Stimulated activated CD8-positive, alpha-beta memory T cell treated with anti-CD3 and anti-CD28 coated beads, Interleukin-7, amount 100 ng/mL, for 24 hours (primary cell): ENCODE measurements at regions not wholly inside any gene's neighbourhood (a gene's known extent, or its start where the extent isn't known, plus 50 kb on each side); places are given as distances from the start of the nearest gene placed in this dataset.
"Not testable (repeated sequence)": the region's sequence is repeated elsewhere in the genome, so short reads cannot be mapped to it uniquely, and the experiment has no call there.

ENCODE experiments used
- DNase-seq: peaks from one replicate; pipeline ENCODE4 v3.0.0-alpha.2; 2020; ENCODE audit warnings: low read depth

DNA sequence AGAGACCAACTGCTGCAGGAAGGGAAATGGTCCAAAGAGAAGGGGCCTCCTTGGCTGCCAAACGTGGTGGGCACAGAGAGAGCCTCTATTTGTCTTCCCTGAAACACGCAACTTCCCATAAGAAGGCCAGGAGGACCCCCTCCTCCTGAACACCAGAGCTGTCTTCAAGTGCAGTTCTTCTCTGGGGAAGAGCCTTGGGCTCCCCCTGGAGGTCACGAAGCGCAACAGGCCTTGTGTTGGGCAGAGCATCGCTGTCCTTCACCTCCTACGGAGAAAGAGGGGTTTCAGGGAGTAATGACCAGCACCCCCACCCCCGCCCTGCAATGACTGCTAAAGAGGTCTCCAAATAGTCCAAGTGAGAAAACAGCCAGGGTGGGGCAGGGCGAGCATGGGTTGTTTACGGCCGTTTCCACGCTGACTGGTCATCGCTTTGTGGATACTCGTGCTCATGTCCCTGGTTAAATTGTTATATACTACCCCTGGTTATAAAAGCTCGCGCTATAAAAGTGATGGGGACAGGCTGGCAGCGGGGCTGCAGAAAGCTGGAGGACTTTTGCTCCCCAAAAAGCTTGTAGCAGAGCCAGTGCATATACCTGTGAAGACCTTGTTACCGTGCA lies 397.5 kb upstream of the ATP10A start:
- no peak for DNase-seq

DNA sequence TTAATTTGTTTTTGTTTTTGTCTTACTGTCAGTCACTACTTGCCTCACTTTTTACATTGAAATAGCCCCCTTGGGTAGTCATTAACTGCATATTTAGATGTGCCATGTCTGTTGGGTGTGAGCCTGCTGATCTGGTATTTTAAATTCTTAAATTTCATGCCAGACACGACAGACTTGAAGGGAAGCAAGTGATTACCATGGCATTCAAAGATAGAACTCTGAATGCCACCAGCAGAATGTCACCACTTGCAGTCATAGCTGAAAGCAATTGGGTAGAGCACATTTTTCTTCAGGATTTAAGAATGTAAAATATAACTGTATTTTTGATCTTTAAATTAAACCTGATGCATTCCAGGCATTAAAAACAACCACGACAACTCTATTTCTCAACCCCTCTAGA lies 396.5 kb upstream of the ATP10A start:
- no peak for DNase-seq

DNA sequence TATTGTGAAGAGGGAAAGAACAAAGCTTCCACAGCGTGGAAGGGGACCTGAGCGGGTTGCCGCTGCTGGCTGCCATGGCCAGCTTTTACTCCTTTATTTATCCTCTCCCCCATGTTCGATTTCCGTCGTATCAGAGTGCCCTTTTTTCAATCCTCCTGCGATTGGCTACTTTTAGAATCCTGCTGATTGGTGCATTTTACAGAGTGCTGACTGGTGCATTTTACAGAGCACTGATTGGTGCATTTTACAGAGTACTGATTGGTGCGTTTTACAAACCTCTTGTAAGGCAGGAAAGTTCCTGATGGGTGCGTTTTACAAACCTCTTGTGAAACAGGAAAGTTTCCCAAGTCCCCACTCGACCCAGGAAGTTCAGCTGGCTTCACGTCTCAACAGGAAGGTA lies 381.7 kb upstream of the ATP10A start:
- DNase-seq, result not testable (repeated sequence)

DNA sequence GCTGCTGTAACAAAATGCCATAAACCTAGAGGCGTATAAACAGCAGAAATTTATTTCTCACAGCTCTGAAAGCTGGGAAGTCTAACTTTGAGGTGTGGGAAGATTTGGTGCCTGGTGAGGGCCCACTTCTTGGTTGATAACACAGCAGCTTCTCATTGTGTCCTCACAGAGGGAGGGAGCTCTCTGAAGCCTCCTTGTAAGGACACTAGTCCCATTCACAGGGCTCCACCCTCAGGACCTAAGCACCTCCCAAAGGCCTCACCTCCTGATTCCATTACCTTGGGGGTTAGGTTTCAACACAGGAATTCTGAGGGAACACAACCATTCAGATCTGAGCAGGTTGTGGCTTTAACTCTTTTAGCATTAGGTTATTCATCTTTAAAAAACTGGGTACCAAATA lies 380.3 kb upstream of the ATP10A start:
- DNase-seq, result no peak

DNA sequence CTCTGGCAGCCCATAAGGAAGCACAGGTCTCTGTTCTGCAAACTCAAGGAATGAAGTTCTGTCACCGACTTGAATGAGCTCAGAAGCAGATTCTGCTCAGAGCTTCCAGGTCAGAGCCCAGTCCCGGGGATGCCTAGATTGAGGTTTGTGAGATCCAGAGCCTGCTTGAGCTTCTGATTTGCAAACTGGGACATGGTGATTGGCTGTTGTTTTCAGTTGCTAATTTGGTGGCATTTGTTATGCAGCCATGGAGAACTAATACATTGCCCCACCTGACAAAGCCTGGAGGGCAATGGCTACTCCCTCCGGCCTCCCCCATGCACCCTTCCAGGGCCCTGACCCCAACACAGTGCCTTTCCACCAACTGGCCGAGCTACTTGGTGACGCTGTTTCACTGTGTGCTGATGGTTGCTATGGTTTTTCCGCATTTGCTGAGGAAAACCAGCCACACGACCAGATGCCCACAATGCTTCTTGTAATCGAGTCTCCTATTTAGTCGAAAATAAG lies 379.5 kb upstream of the ATP10A start:
- no peak for DNase-seq

DNA sequence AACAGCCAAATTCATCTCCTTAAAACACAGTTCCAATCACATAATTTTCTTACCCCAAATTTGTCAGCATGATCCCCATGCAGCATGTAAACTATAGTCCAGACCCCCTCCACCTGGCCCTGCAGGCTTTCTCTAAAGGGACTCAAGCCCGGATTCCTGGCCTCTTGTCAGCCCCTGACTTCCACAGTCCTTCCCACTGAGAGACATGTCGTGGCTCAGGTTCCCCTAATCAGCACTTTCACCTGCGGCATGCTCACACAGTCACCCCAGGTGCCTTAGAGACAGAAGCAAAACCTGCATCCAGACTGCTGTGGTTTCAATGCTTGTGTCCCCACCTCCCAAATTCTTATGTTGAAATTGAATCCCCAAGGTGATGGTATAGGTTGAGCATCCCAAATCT lies 372.7 kb upstream of the ATP10A start:
- DNase-seq, result no peak

DNA sequence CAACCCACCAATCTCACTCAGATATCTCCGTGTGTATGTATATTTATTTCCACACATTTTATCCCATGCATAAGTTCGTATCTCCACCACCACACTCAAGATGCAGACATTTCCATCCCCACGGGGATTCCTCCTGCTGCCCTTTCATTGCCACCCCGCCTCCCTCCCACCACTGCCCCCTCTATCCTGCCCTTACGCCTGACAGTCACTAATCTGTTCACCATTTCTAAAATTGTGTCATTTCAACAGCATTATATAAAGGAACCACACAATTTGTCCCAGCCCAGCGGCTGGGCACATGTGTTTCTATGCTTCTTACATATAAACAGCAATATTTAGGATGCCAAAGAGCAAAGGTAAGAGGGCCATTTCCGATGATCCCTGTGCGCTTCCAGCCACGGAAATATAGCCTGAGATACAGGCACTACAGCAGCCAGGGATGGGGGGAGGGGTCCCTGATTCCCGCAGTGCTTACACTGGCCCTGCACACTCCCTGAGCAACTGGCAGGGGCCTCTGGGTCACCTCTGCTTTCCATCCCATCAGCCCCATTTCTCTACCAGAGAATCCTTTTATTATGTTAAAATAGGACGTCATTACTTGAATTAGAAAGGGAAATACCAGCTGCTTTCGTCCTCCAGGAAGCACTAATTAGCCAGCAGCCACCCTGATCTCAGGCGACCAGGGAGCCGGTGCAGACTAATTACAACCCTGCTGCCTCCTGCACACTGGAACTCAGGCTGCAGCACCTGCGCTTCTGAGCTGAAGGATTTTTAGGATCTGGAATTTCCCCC lies 372.0 kb upstream of the ATP10A start:
- no peak for DNase-seq

DNA sequence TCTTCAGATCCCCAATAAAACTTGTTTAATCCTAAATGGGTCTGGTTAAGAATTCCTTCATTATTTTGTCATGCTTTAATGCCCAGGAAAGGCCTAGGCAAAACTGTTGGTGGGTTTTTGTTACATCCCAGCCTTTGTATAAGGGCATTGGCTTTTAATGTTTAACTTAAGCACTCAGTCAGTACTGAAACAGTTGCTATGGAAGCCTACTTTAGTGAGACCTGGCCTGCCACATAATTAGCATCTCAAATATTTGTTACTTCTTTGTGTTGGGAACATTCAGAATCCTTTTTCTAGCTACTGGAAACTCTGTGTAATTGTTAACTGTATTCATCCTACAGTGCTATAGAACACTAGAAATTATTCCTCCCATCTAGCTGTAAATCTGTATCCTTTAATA lies 369.6 kb upstream of the ATP10A start:
- DNase-seq, result no peak

DNA sequence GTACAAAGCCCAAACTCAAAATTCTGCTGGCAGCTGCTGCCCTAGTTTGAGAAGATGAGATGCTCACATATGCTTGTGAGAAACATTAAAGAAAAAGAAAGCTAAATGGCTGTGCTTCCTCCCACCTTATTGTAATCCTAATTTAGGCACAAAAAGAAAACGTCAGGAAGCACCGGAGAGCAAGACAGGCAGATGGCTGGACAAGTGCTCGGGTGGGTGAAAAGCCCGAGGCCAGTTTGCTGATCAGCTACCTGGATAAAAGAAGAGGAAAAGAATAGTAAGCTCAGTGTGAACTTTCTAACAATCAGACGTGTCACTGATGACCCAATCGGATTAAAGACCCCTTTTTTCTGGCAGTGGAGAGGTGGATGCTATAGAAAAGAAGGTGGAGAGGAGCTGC lies 368.0 kb upstream of the ATP10A start:
- no peak for DNase-seq

DNA sequence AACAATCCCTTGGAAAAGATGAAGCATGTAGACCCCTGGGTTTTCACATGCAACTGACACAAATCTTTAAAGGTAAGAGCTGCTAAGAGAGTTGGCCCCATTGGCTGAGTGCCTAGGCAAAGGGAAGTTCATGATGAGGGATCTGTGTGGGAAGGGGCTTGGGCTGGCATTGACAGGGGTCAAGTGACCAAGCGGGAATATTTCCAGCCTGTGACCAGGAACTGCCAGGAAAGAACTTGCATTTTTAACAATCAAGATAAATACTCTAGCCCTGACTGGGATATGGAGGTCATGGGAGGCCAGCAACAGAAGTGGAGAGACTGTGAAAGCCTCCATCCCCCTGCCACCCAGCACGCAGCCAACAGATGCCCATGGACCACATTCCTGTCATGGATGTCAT lies 361.1 kb upstream of the ATP10A start:
- DNase-seq, result no peak

DNA sequence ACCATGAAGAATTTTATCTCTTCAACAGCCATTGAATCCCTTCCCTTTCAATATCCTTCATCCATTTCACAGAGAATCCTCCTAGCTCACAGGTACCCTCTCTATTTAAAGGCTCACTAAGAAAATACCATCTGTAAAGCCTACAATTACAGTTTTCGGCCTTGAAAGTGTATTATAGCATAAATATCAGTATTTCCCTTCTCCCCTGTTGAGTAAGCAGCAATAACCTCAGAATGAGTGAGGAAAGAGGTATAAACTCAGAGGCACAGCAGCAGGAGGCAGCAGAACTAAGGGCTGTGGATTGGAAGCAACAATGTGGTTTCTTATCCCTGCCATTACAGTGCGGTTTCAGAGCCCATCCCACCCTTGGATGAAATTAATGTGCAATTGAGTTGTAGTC lies 360.6 kb upstream of the ATP10A start:
- no peak for DNase-seq

DNA sequence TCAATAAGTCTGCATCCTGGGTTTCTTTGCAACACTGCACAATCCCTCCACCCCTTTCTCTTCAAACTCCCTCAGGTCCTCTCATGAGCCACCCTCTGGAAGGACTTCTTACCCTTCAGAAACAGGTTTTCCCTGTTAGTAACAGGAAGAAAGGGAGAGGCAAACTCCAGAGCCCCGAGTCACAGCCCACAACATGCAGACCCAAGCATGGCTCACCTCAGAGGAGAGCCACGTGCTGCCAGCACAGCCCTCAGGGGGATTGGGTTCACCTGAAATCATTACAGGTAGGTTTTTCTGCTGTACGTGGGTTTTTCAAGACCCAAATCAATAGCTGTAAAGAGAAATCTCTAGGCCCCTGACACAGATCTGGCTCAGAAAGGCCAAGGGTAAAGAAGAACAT lies 359.7 kb upstream of the ATP10A start:
- no peak for DNase-seq

DNA sequence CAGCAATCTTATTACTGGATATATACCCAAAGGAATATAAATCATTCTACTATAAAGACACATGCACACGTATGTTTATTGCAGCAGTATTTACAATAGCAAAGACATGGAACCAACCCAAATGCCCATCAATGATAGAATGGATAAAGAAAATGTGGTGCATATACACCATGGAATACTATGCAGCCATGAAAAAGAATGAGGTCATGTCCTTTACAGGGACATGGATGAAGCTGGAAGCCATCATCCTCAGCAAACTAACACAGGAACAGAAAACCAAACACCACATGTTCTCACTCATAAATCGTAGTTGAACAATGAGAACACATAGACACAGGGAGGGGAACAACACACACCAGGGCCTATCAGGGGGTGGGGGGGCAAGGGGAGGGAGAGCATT lies 353.9 kb upstream of the ATP10A start:
- not testable (repeated sequence) for DNase-seq

DNA sequence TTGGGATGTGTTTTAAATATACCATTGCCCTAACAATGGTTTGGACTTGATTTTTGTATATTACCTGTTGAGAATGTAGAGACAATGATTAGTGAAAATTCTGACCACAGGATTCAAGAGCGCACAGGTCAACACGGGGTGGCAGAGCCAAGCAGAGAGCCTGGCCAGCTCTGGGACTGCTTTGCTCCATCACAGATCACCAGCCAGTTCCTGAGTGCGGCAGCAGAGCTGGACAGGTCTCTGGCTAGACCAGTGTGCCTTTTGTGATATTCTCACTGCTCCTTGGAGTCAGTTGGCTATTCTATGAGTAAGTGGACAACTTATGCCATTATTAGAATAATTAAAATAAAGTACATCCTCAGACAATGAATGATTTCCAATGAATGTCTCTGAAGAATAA lies 351.2 kb upstream of the ATP10A start:
- no peak for DNase-seq

DNA sequence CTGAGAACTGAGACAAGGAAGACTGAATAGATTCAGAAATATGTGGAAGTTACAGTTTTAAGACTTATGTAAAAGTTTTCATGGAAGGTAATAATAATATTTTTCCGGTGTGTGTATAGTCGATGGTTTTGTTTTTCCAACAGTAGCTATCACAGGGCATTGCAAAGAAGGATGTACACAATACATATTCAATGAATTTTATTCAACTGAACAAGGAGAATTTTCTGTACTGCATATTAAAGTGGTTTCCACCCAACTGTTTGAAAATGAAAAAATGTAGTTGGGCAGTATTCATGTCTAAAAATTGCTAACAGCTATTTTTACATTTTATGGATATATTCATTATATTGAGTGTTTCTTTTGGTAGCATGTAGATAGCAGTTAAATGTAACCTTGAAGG lies 350.3 kb upstream of the ATP10A start:
- no peak for DNase-seq

DNA sequence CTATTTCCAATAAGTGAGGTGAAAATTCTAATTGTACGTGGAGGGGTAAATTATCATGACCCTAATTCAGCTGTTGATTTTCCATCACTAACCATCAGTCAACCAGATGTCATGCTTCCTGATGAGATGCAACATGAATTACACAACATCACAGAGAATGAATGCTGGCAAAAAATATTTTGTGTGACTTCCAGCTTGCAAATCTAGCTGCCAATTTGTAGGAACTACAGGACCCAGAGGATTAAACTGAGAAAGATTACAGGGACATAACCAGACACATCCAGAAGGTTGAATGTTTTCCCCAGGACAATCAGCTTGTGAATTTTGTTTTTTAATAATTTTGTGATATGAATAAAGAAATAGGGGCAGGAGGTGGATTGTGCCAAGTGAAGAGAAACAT lies 349.0 kb upstream of the ATP10A start:
- no peak for DNase-seq

DNA sequence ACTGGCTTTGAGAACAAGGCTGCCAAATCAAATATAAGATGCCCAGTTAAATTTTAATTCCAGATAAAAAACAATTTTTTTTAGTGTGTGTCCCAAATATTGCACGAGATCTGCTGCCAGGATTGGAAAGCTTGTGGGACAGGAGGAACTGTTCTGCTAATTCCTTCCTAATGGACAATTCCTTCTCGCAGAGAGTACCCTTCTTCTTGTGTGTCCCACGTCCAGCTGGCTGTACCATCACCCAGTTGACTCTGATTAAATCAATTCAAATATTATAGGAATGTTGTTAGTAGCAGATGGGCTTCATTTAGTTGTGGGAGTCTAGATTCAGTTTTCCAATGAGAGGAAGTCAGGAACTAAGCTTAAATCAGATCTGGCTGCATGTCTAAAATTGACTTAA lies 347.9 kb upstream of the ATP10A start:
- DNase-seq, result no peak

DNA sequence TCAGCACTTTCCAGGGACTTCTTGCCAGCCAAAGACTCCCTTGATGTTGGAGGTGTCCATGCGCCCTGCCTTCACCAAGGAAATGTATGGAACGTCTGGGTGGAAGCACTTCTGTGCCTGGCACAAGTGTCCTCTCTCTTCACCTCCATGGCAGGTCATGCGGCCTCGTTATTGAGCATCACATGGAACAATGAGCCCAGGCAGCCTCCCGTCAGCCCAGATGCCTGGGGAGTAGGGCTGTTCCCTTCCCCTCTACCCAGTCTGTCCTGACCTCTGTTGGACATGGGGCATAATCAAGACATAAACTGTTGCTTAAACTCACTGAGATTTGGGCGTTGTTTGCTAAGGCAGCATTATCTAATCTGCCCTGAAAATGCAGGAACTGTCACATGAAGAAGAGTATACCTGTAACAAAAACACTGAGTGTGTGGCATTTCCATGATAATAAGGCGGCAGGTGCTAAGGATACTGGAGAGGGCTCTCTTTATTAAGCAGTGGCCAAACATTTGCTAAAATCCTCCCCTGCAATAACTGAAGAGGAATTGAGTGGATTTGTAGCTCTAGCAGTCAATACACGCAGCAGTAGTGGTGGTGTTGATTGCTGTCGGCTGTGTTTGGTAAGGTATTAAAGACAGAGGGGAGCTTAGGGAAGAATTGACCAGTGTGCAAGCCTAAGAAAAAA lies 338.2 kb upstream of the ATP10A start:
- DNase-seq, result no peak

DNA sequence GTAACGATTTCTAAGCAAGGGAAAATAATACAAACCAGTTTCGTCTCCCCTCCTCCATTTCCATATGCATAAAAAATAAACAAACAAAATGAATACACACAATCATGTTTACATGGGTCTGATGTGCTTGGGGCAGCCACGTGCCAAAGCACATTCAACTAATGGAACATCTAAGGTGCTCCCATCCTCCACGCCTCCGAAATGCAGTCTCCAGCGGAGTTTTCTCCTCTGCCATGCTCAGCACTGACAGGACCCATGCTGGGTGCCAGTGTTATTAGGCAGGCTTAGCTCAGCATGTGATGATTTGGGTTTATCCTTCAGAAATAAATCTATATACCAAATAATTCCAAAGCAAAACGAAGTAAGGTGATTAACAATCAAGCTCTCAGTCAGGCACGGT lies 337.3 kb upstream of the ATP10A start:
- no peak for DNase-seq

DNA sequence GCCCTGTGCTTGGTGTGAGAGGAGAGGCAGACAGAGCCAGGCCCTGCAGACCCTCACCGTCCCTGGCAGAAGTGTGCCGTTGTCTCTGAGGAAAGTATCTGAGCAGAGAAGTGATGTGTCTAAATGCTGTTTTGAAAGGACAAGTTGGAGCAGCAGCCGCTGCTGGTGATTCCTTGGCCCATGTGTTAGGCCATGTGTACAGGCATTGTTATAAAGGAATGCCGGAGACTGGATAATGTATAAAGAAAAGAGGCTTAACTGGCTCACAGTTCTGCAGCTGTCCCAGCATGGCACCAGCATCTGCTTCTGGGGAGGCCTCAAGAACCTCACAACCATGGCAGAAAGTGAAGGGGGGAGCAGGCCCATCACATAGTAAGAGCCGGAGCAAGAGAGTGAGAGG lies 334.6 kb upstream of the ATP10A start:
- no peak for DNase-seq

DNA sequence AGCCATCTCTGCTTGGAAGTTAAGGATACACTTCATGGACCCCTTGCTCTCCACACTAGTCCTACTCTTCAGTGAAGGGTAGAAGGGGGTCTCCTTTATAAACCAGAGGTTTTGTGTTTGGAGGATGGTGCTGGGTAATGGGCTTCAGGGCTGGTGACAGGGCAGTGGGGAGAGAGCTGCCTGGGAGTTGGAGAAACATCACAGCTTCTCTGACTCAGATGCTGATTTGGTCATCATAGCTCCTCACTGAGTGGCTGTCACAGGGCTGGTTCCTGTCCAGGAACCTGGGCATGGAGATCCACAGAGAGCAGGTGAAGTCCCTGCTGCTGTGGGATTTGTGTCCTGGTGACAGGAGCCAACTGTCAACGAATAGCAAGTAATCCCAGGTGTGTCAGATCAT lies 333.9 kb upstream of the ATP10A start:
- no peak for DNase-seq

DNA sequence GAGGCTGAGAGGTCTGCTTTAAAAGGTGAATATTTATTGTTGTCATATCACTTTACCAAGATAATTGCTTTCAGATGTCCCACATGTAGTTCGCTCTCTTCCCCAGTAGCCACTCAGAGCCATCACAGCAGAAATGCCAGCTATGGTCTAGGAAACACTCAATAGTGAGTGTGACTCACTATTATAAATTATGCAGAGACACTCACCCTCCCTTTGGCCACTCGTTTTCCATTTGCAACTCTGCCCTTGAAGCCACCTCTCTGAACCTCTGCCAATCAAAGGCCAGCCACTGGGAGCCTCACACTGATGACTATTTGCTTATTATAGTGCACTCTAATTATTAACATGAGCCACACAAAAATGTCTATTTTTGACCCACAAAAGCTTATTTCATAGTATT lies 328.1 kb upstream of the ATP10A start:
- no peak for DNase-seq

DNA sequence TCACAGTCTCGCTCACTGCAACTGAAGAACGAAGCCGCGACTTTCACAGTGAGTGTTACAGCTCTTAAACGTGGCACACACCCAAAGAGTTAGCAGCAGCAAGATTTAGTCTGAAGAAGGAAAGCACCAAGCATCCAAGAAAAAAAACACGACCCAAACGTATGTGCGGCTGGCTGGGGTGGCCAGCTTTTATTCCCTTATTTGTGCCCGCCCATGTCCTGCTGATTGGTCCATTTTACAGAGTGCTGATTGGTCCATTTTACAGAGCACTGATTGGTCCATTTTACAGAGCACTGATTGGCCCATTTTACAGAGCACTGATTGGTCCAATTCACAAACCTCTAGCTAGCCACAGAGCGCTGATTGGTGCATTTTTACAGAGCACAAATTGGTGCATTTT lies 323.0 kb upstream of the ATP10A start:
- DNase-seq, result not testable (repeated sequence)
